ENCODE measurements at regions not wholly inside any gene's neighbourhood (a gene's known extent, or its start where the extent isn't known, plus 50 kb on each side); places are given as distances from the start of the nearest gene placed in this dataset.

- Histone ChIP-seq H3K79me2 (ENCODE audit: insufficient read depth) (no peaks in the 10 kb centered on the region), H4K20me1 (ENCODE audit: insufficient read depth) (no peaks in the 10 kb centered on the region), H3K9ac (no peak overlapping the region), H3K4me2 (no peak overlapping the region), H3K4me3 (ENCODE audit: low read depth in 2 of 2, low read length in 1 of 2) (no peak overlapping the region), H3K9me3 (no peaks in the 10 kb centered on the region), H2AFZ (ENCODE audit: low read depth) (no peak overlapping the region), H3F3A (replicated peaks; ENCODE audit: insufficient read depth) (no peaks in the 10 kb centered on the region), H3K9me2 (no peaks in the 10 kb centered on the region), H3K36me3 (replicated peaks in 1 of 2; ENCODE audit: control insufficient read depth in 1 of 2, insufficient read depth in 2 of 2, low read length in 1 of 2) (no peaks in the 10 kb centered on the region), H3K4me1 (ENCODE audit: control insufficient read depth in 1 of 2, insufficient read depth in 2 of 2, low read depth in 1 of 2, low read length in 1 of 2) (peaks cover 8 to 33% of the 10 kb centered on the region in 2 experiments; a peak in 2 of 4 replicates), H3K27me3 (ENCODE audit: insufficient read depth) (no peaks in the 10 kb centered on the region), H3K27ac (ENCODE audit: low read depth in 2 of 2, low read length in 1 of 2) (no peak overlapping the region)
- no peak for DNase-seq
- WGBS (ENCODE audit: low lambda C conversion rate): 99% methylated on average over 3 of the region's 3 CpGs
- CTCF ChIA-PET: interaction anchor here (0.8 kb wide), 1 partner anchor 10 kb away, joined by 3 read pairs; no protein-coding TSS in a partner anchor
- POLR2A ChIA-PET: no interaction called here
- TF ChIP-seq RCOR1 (IDR thresholded peaks at IDR 0.05; ENCODE audit: low read length): no peak
- no peak for TF ChIP-seq ELF1 (IDR thresholded peaks at IDR 0.05)
- no peak for TF ChIP-seq MXI1 (IDR thresholded peaks at IDR 0.05; ENCODE audit: low read depth, low read length)
- no peak for TF ChIP-seq NFIC (IDR thresholded peaks at IDR 0.05; ENCODE audit: borderline replicate concordance)
- no peak for TF ChIP-seq CTCF (IDR thresholded peaks at IDR 0.05)
- TF ChIP-seq GATA2 (CRISPR knock-in tag; IDR thresholded peaks at IDR 0.05): no peak
- no peak for TF ChIP-seq RAD21 (IDR thresholded peaks at IDR 0.05; ENCODE audit: low read length)
- TF ChIP-seq MAX (IDR thresholded peaks at IDR 0.05; ENCODE audit: low read depth): no peak
- TF ChIP-seq YY1 (IDR thresholded peaks at IDR 0.05; ENCODE audit: low read depth): no peak
Measured at GRCh38 chr2:201975964-201976612, 57.6 kb upstream of the FZD7 start.

- TF ChIP-seq PBX3 (IDR thresholded peaks at IDR 0.05) (no peak), EZH2phosphoT487 (IDR thresholded peaks at IDR 0.05; ENCODE audit: borderline replicate concordance, low read depth) (no peak), FOXJ3 (CRISPR knock-in tag; IDR thresholded peaks at IDR 0.05) (no peak), SMC3 (IDR thresholded peaks at IDR 0.05; ENCODE audit: low read depth, low read length) (no peak), TCF12 (IDR thresholded peaks at IDR 0.05) (no peak), NRF1 (IDR thresholded peaks at IDR 0.05; ENCODE audit: low read depth, low read length) (no peak)
- CTCF ChIA-PET: interaction anchor here (0.7 kb wide), 1 partner anchor 202 kb away, joined by 3 read pairs; no protein-coding TSS in a partner anchor
- 75% methylated on average over 2 of the region's 2 CpGs for WGBS (ENCODE audit: low lambda C conversion rate)
- Histone ChIP-seq H3K9me3 (no peaks in the 10 kb centered on the region), H2AFZ (ENCODE audit: low read depth) (no peak overlapping the region), H3K79me2 (ENCODE audit: insufficient read depth) (no peaks in the 10 kb centered on the region), H4K20me1 (ENCODE audit: insufficient read depth) (no peaks in the 10 kb centered on the region), H3K36me3 (replicated peaks in 1 of 2; ENCODE audit: control insufficient read depth in 1 of 2, insufficient read depth in 2 of 2, low read length in 1 of 2) (no peaks in the 10 kb centered on the region), H3F3A (replicated peaks; ENCODE audit: insufficient read depth) (no peaks in the 10 kb centered on the region), H3K9ac (no peak overlapping the region), H3K4me2 (no peak overlapping the region), H3K27ac (ENCODE audit: low read depth in 2 of 2, low read length in 1 of 2) (no peak overlapping the region), H3K9me2 (no peaks in the 10 kb centered on the region), H3K27me3 (ENCODE audit: insufficient read depth) (no peaks in the 10 kb centered on the region), H3K4me3 (ENCODE audit: low read depth in 2 of 2, low read length in 1 of 2) (no peak overlapping the region), H3K4me1 (ENCODE audit: control insufficient read depth in 1 of 2, insufficient read depth in 2 of 2, low read depth in 1 of 2, low read length in 1 of 2) (peaks cover 0 to 21% of the 10 kb centered on the region in 2 experiments; a peak in 1 of 4 replicates)
- POLR2A ChIA-PET: interaction anchor here (0.7 kb wide), 1 partner anchor 18 kb away, joined by 5 read pairs; no protein-coding TSS in a partner anchor
- no peak for DNase-seq
Measured at GRCh38 chr2:201977651-201978050, 56.0 kb upstream of the FZD7 start.

Measured in SK-N-SH (cell line).